ENCODE measurements at regions not wholly inside any gene's neighbourhood (a gene's known extent, or its start where the extent isn't known, plus 50 kb on each side); places are given as distances from the start of the nearest gene placed in this dataset.

DNA sequence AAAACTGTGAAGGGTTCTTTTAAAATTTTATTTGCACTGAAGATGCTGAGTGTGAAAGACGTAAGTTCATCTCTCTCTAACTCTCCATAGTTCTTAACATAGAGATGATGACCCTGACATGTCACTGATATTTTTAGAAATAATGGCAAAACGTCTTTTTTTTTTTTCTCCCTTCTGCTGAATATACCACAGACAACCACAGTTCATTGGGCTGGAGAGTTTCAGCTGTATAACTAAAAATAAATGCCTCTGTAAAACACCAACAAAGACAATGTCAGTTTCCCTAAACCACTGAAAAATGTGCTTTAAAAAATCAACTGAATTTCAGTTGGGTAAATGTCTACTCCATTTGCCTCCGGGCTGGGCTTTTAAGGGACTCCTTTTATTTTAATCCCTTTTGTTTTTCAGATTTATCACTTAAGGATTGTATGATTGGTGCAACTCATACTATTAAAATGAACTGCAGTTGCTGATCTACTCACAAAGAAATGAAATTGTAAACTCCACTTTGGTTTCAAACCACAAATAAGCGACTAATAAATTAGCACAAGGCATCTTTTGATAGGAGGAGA, 830.9 kb upstream of the WWC1 start:
- no peak for DNase-seq
- no peak overlapping the region for H3K27ac Mint-ChIP-seq

DNA sequence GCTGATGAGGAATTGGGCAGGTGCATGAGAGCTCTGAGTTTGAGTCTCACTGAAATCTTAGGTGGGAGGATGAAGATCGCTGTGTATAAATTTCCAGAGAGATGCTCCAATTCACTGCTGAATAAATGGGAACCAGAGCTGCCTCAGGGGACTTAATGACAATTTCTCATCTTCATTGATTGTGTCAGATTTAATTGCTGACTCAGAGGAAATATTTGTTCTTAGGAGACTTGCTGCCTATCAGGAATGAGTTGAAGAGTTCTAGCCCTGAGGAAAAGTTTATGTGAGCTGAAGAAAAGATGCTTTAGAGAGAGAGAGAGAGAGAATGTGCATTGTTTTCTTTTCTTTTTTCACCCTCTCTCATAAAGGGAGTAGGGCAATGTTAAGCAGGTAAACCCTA, 827.5 kb upstream of the WWC1 start:
- ATAC-seq (replicated peaks) = no peak
- no peak for DNase-seq
- H3K36me3 Mint-ChIP-seq = no peaks in the 10 kb centered on the region
- no peak overlapping the region for H3K4me3 Mint-ChIP-seq
- no peaks in the 10 kb centered on the region for H3K27me3 Mint-ChIP-seq
- H3K4me1 Mint-ChIP-seq = no peaks in the 10 kb centered on the region
- H3K9me3 Mint-ChIP-seq = peaks cover 4% of the 10 kb centered on the region in 2 donors
- no peak overlapping the region for H3K27ac Mint-ChIP-seq

More for the DNA sequence above, 830.9 kb upstream of the WWC1 start:
- Mint-ChIP-seq H3K4me1 (no peaks in the 10 kb centered on the region), H3K36me3 (no peaks in the 10 kb centered on the region), H3K9me3 (peaks cover 4 to 5% of the 10 kb centered on the region in 2 donors), H3K4me3 (no peak overlapping the region), H3K27me3 (no peaks in the 10 kb centered on the region)
- peak; percentile 34 to 45 for ATAC-seq (replicated peaks)

DNA sequence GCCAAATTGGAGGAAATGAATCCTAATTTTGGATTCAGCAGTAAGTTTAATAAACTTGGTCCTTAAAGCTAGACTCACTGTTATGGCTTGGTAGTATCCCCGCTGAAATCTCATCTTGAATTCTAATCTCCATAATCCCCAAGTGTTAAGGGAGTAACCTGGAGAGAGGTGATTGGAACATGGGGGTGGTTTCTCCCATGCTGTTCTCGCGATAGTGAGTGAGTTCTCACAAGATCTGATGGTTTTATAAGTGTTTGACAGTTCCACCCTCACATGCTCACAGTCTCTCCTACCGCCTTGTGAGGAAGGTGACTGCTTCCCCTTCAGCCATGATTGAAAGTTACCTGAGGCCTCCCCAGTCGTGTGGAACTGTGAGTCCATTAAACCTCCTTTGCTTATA, 824.5 kb upstream of the WWC1 start:
- no peaks in the 10 kb centered on the region for H3K27me3 Mint-ChIP-seq
- DNase-seq (no peak), ATAC-seq (replicated peaks) (no peak)
- H3K4me1 Mint-ChIP-seq = no peaks in the 10 kb centered on the region
- H3K36me3 Mint-ChIP-seq = no peaks in the 10 kb centered on the region
- no peak overlapping the region for H3K4me3 Mint-ChIP-seq
- no peak overlapping the region for H3K27ac Mint-ChIP-seq
- peaks cover 4% of the 10 kb centered on the region in 2 donors for H3K9me3 Mint-ChIP-seq

DNA sequence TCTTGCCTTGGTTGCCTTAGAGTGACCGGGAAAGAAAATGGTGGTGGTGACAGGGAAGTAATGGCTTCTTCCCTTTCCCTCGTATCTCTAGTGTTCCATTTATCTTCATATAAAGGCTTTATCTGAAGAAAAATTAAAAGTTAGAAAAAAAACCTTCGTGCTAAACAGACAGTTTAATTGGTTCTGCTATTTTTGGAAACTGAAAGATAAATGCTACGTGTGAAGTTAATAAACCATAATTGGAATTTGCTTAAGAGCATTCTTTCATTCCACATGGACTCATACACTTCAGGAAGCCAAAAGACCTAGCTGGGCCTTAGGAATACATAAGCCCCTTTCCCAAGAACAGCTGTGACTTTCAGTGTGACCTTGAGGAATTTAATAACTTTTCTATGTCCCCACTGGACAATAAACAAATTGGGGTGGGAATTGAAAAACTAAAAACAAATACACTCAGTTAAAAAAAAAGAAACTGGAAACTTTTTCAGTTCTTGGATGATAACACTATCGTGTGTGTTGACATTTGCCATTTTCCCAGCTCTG, 818.8 kb upstream of the WWC1 start:
- Mint-ChIP-seq H3K4me3 (no peak overlapping the region), H3K9me3 (peaks cover 0 to 1% of the 10 kb centered on the region in 2 donors), H3K27me3 (no peaks in the 10 kb centered on the region), H3K4me1 (no peaks in the 10 kb centered on the region), H3K27ac (no peak overlapping the region), H3K36me3 (no peaks in the 10 kb centered on the region)
- ATAC-seq (replicated peaks) = no peak
- no peak for DNase-seq

DNA sequence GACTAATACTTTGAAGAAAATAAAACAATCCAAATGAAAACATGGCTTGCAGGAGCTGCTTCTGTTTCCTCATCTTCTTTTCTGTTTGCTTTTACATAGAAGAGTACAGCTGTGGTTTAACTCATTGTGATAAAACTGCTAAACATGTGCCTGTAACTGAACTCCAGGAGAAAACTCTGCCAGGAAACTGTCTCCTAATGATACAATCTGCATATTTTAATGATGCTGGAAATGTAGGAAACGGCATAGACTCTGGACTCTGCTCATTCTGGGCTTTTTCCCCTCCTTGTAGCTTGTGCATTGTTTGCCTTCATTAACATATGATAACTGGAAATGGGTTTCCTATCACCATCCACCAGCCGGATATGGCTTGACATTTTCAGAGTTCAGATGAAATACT, 813.3 kb upstream of the WWC1 start:
- Mint-ChIP-seq H3K27me3 (no peaks in the 10 kb centered on the region), H3K4me1 (no peaks in the 10 kb centered on the region), H3K9me3 (peaks cover 0 to 3% of the 10 kb centered on the region in 2 donors), H3K4me3 (no peak overlapping the region), H3K36me3 (no peaks in the 10 kb centered on the region), H3K27ac (no peak overlapping the region)
- DNase-seq (no peak), ATAC-seq (replicated peaks) (no peak)

DNA sequence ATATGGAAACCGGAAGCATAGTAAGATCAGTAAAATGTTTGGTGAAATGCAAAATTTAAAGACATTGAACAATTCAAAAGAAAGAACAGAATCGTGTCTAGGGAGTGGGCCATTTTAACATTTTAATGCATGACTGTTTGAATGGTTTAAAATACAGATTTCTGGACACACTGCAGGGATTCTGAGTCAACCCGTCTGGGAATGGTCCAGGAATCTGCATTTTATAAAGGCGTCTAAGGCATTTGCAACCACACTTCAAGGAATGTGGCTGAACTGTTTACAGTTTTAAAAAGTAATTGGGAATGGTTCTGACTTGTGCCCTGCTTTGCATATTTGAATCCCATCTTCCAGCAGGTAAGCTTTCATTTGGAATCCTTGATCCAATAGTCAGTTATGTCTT, 811.7 kb upstream of the WWC1 start:
- H3K9me3 Mint-ChIP-seq = peaks cover 0 to 3% of the 10 kb centered on the region in 2 donors
- no peak overlapping the region for H3K27ac Mint-ChIP-seq
- no peaks in the 10 kb centered on the region for H3K36me3 Mint-ChIP-seq
- DNase-seq (no peak), ATAC-seq (replicated peaks) (no peak)
- no peaks in the 10 kb centered on the region for H3K4me1 Mint-ChIP-seq
- no peak overlapping the region for H3K4me3 Mint-ChIP-seq
- H3K27me3 Mint-ChIP-seq = no peaks in the 10 kb centered on the region

DNA sequence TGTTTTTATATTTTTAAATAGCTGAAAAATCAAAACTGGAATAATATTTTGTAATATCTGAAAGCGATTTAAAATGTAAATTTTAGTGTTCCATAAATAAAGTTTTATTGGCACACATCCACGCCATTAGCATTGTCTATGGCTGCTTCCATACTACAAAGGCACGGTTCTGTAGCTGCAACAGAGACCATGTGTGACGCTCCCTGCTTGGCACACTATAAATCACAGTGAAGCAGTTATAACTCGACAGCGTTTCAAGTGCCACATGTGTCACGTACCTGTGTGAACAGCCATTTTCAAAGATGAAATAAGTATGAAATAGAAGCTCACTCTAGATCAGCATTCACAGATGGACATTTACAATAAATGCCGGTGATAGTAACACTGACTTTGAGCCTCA, 810.1 kb upstream of the WWC1 start:
- no peak for DNase-seq
- Mint-ChIP-seq H3K4me1 (no peaks in the 10 kb centered on the region), H3K36me3 (no peaks in the 10 kb centered on the region), H3K27me3 (no peaks in the 10 kb centered on the region), H3K9me3 (peaks cover 0 to 3% of the 10 kb centered on the region in 2 donors), H3K27ac (no peak overlapping the region), H3K4me3 (no peak overlapping the region)
- no peak for ATAC-seq (replicated peaks)

DNA sequence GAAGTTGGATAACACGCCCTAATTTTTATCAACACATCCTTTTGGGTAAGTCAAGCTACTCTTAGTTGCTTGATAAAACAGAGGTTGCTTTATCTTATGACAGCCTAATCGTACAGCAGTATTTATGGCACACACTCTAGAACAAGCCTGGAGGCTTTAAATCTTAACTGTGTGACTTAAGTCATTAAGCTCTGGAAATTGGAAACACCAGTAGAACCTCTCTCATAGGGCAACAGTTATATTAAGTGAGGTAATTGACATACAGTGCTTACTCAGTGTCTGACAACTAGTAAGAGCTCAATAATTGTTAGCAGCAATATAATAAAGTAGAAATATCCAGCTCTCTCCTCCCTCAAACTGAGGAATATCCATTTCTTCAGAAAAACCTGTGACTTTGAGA, 808.9 kb upstream of the WWC1 start:
- peaks cover 0 to 6% of the 10 kb centered on the region in 2 donors for H3K9me3 Mint-ChIP-seq
- no peaks in the 10 kb centered on the region for H3K36me3 Mint-ChIP-seq
- H3K27ac Mint-ChIP-seq = no peak overlapping the region
- no peak for ATAC-seq (replicated peaks)
- no peak for DNase-seq
- no peaks in the 10 kb centered on the region for H3K27me3 Mint-ChIP-seq
- no peak overlapping the region for H3K4me3 Mint-ChIP-seq
- no peaks in the 10 kb centered on the region for H3K4me1 Mint-ChIP-seq

DNA sequence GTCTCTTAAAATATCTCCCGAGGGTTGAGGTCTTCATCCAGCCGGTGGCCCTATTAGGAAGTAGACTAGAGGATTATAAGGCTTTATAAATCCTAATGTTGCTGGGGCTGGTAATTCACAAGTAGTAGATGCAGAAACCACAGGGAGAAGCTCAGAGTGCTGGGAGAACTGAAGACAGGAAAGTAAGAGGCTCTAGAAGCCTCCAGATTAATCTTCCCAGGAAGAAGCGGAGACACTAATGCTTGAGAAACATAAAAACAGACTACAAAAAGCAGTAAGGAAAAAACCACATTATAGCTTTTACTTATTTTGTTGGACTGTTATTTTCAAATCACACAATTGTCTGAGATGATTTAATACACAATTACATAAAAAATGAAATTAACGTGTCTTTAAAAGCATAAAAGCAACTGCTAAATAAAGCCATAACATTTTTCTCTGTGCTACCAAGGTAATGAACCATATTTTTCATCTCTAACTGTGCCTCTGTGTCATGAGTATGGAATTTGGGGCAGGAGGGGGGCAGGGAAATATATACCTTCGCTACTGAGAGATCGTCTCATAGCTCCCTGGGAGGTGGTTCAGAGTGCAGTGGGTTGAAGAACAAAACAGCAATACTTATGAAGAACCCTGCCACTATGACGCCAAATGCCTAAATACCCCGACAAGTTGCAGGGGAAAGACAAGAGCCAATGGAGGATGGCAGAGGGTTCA, 806.2 kb upstream of the WWC1 start:
- Mint-ChIP-seq H3K4me1 (no peaks in the 10 kb centered on the region), H3K4me3 (no peak overlapping the region), H3K27ac (no peak overlapping the region), H3K36me3 (no peaks in the 10 kb centered on the region), H3K27me3 (no peaks in the 10 kb centered on the region), H3K9me3 (peaks cover 0 to 3% of the 10 kb centered on the region in 2 donors)
- ATAC-seq (replicated peaks) (no peak), DNase-seq (no peak)

DNA sequence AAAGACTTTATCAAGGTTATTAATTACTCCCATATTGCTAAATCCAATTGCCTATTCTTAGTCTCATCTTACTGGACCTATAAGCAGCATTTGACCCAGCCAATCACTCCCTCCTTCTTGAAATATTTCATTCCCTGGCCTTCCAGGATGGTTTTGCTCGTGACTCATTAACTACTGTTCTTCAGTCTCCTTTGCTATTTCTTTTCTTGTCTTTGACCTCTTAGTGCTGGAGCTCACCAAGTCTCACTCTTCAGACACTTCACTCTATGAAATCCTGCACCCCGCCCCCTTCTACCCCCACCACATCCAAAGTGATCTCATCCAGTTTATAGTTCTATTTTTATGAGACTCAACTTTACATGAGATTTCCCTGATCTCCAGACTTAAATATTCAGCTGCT, 803.1 kb upstream of the WWC1 start:
- Mint-ChIP-seq H3K4me1 (no peaks in the 10 kb centered on the region), H3K4me3 (no peak overlapping the region), H3K27me3 (no peaks in the 10 kb centered on the region), H3K9me3 (peaks cover 0 to 5% of the 10 kb centered on the region in 2 donors), H3K36me3 (no peaks in the 10 kb centered on the region), H3K27ac (no peak overlapping the region)
- DNase-seq (no peak), ATAC-seq (replicated peaks) (no peak)

DNA sequence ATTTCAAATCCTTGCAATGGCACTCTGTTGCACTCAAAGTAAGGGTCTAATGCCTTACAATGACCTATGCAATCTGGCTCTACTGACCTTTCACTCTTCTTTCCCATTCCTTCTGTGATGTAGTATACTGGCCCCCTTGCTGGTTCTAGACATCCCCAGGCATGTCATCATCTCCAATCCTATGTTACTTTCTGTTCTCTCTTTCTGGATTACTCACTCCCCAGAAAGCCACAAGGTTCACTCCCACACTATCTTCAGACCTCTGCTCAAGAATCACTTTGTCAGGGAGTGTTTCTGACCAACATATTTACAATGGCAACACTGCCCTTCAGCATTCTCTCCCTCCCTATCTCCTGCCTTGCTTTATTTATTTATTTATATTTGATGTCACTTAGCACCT, 802.2 kb upstream of the WWC1 start:
- no peak overlapping the region for H3K27ac Mint-ChIP-seq
- H3K4me1 Mint-ChIP-seq = no peaks in the 10 kb centered on the region
- no peaks in the 10 kb centered on the region for H3K36me3 Mint-ChIP-seq
- H3K4me3 Mint-ChIP-seq = no peak overlapping the region
- no peaks in the 10 kb centered on the region for H3K27me3 Mint-ChIP-seq
- H3K9me3 Mint-ChIP-seq = peaks cover 4 to 7% of the 10 kb centered on the region in 2 donors
- ATAC-seq (replicated peaks) (peak; percentile 91 to 96), DNase-seq (no peak)

DNA sequence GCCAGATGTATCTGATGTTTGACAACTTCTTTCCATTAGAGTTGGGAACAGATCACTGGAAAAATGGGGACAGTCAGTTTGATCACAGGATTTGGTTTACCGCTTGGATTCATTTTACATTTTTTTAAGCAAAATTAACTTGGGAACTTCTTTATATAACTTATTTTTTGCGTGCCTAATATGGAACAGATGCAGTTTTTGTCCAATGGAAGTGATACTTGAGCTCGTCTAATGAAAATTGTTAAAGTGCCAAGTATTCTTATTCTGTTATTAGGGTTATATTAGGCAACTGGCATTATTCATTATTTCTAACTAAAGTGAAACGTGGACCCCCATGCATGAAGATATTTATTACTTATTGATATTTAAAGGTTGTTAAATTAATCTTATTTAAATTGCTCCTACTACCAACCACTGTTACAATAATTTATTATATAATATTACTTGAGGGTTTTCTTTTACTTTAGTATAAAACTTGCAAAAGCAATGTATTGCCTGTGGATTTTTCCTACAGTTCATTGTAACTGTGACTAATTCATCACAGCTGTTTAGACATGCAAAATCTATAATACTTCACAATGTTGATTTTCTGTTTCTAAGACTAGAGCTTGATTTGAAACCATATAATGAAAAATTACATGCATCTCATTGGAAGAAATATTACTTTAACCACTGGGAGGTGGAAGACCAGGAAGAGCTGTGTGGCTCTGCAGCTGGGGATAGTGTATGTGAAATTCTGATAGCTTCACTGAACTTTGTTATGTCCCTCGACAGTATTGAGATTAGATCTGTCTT, 787.3 kb upstream of the WWC1 start:
- H3K4me3 Mint-ChIP-seq = no peak overlapping the region
- DNase-seq = no peak
- no peak overlapping the region for H3K27ac Mint-ChIP-seq
- H3K27me3 Mint-ChIP-seq = no peaks in the 10 kb centered on the region
- no peaks in the 10 kb centered on the region for H3K36me3 Mint-ChIP-seq
- no peak for ATAC-seq (replicated peaks)
- no peaks in the 10 kb centered on the region for H3K4me1 Mint-ChIP-seq
- peaks cover 0 to 5% of the 10 kb centered on the region in 2 donors for H3K9me3 Mint-ChIP-seq

DNA sequence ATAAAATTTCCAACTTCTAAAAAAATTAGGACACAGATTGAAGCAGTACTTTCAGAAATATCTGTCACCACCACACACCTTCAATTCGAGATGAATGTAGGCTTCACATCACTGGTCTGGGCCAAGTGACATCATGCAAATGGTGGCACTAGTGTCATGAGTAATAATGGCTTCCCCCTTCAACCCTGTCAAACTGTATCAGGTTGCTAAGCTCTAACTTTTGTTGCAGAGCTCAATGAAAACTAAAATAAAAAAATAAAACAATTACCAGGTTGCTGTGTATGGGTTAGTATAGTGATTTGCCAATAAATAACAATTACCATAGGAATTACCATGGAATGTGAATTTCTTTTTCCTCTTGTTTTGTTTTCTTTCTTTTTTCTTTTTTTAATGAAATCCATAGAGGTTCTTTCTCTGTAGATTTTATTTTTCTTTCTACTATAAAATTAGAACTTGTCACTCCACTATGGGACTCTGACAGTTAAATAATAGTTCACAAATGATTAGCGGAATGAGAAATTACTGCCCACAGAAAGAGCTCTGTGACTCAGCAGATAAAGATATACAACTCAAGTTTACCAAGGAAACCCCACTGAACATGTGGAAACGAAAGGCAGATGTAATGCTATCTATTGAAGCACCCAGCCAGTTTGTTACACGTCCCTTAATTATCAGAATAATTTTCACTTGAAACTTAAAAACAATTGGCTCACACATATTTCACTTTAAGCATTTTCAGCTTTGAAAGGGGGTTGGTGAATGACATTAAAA, 783.8 kb upstream of the WWC1 start:
- no peaks in the 10 kb centered on the region for H3K27me3 Mint-ChIP-seq
- no peaks in the 10 kb centered on the region for H3K4me1 Mint-ChIP-seq

DNA sequence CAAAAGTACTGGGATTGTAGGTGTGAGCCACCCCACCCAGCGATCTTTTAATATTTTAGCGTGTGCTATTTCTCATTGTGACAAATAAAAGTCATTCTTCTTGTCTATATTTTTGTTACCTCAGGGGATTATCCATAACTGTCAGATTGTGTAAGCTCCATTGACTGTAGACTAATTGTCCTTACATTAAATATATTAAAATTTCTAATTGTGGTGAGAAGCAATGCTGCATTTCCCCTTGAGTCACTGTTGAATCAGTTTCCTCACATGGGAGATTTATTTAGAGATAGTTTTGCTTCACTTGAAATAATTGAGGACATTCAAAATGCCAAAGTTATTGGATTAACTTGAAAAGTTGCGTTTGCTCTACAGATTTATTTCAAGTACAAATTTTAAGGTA, 782.4 kb upstream of the WWC1 start:
- H3K27ac Mint-ChIP-seq = no peak overlapping the region
- peaks cover 0 to 4% of the 10 kb centered on the region in 2 donors for H3K9me3 Mint-ChIP-seq
- H3K4me1 Mint-ChIP-seq = no peaks in the 10 kb centered on the region
- no peaks in the 10 kb centered on the region for H3K27me3 Mint-ChIP-seq
- no peak overlapping the region for H3K4me3 Mint-ChIP-seq
- ATAC-seq (replicated peaks) = no peak
- no peaks in the 10 kb centered on the region for H3K36me3 Mint-ChIP-seq
- no peak for DNase-seq

More for the DNA sequence above, 783.8 kb upstream of the WWC1 start:
- no peak for ATAC-seq (replicated peaks)
- no peak for DNase-seq
- H3K36me3 Mint-ChIP-seq = no peaks in the 10 kb centered on the region
- peaks cover 0 to 4% of the 10 kb centered on the region in 2 donors for H3K9me3 Mint-ChIP-seq
- H3K27ac Mint-ChIP-seq = no peak overlapping the region
- no peak overlapping the region for H3K4me3 Mint-ChIP-seq

Measured in stimulated activated naive B cell treated with anti-CD40 and anti-IgM and Interleukin-4, amounts not matched to agents 10 μg/mL and 1 μg/mL and 100 μg/mL, for 72 hours (primary cell).